ENCODE measurements at regions not wholly inside any gene's neighbourhood (a gene's known extent, or its start where the extent isn't known, plus 50 kb on each side); places are given as distances from the start of the nearest gene placed in this dataset.
"Not testable (repeated sequence)": the region's sequence is repeated elsewhere in the genome, so short reads cannot be mapped to it uniquely, and the experiment has no call there.

- DNase-seq (ENCODE audit: low spot score): not testable (repeated sequence)
These were observed 205.7 kb upstream of the HTR1E start for GRCh38 chr6:86731631-86732030.

- DNase-seq (ENCODE audit: low spot score): not testable (repeated sequence)
These were observed 206.6 kb upstream of the HTR1E start for GRCh38 chr6:86730772-86731171.

- DNase-seq (ENCODE audit: low spot score): no peak
These were observed 207.1 kb upstream of the HTR1E start for GRCh38 chr6:86730216-86730615.

- DNase-seq (ENCODE audit: low spot score): no peak
These were observed 208.4 kb upstream of the HTR1E start for GRCh38 chr6:86728976-86729375.

- no peak for DNase-seq (ENCODE audit: low spot score)
These were observed 212.6 kb upstream of the HTR1E start for GRCh38 chr6:86724695-86725094.

- no peak for DNase-seq (ENCODE audit: low spot score)
These were observed 213.6 kb upstream of the HTR1E start for GRCh38 chr6:86723729-86724128.

- no peak for DNase-seq (ENCODE audit: low spot score)
These were observed 214.2 kb upstream of the HTR1E start for GRCh38 chr6:86723151-86723550.

- DNase-seq (ENCODE audit: low spot score): no peak
These were observed 215.2 kb upstream of the HTR1E start for GRCh38 chr6:86722131-86722530.

- no peak for DNase-seq (ENCODE audit: low spot score)
These were observed 221.7 kb upstream of the HTR1E start for GRCh38 chr6:86715676-86716075.

- no peak for DNase-seq (ENCODE audit: low spot score)
These were observed 225.3 kb upstream of the HTR1E start for GRCh38 chr6:86712039-86712438.

- no peak for DNase-seq (ENCODE audit: low spot score)
These were observed 229.7 kb upstream of the HTR1E start for GRCh38 chr6:86707545-86708120.

GRCh38 chr6:86706449-86706848, 230.9 kb upstream of the HTR1E start:
- DNase-seq (ENCODE audit: low spot score): peak; percentile 50

- not testable (repeated sequence) for DNase-seq (ENCODE audit: low spot score)
These were observed 236.1 kb upstream of the HTR1E start for GRCh38 chr6:86701228-86701627.

- no peak for DNase-seq (ENCODE audit: low spot score)
These were observed 250.8 kb upstream of the HTR1E start for GRCh38 chr6:86686496-86686895.

GRCh38 chr6:86685230-86685797, 252.0 kb upstream of the HTR1E start:
- no peak for DNase-seq (ENCODE audit: low spot score)

- no peak for DNase-seq (ENCODE audit: low spot score)
These were observed 254.0 kb upstream of the HTR1E start for GRCh38 chr6:86683132-86683908.

GRCh38 chr6:86682297-86682696, 255.0 kb upstream of the HTR1E start:
- DNase-seq (ENCODE audit: low spot score): no peak

GRCh38 chr6:86681140-86681539, 256.2 kb upstream of the HTR1E start:
- not testable (repeated sequence) for DNase-seq (ENCODE audit: low spot score)

GRCh38 chr6:86672125-86672524, 265.2 kb upstream of the HTR1E start:
- DNase-seq (ENCODE audit: low spot score): not testable (repeated sequence)

GRCh38 chr6:86657192-86657591, 280.1 kb upstream of the HTR1E start:
- no peak for DNase-seq (ENCODE audit: low spot score)

GRCh38 chr6:86629123-86629522, 308.2 kb upstream of the HTR1E start:
- no peak for DNase-seq (ENCODE audit: low spot score)

GRCh38 chr6:86619428-86619827, 317.9 kb upstream of the HTR1E start:
- no peak for DNase-seq (ENCODE audit: low spot score)

GRCh38 chr6:86615299-86615698, 322.0 kb upstream of the HTR1E start:
- no peak for DNase-seq (ENCODE audit: low spot score)

Measured in ecto neural progenitor cell (in vitro differentiated cells).